WERI-Rb-1 (cell line): ENCODE measurements at regions not wholly inside any gene's neighbourhood (a gene's known extent, or its start where the extent isn't known, plus 50 kb on each side); places are given as distances from the start of the nearest gene placed in this dataset.

Experiments
- DNase-seq: peaks from one replicate; pipeline ENCODE4 v3.0.0-alpha.2; 2020
- H3K27ac ChIP-seq: fragments of 250-450 bp; sonication (Bioruptor Pico); 2 replicates; pipeline ENCODE4 v1.5.1; 2020; ENCODE audit warnings: mild to moderate bottlenecking, moderate library complexity
- H3K27me3 ChIP-seq: fragments of 250-450 bp; sonication (Bioruptor Pico); 2 replicates; pipeline ENCODE4 v1.5.1; 2021; ENCODE audit warnings: mild to moderate bottlenecking, low read depth, moderate library complexity; ENCODE audit not compliant: insufficient read depth, severe bottlenecking
- H3K36me3 ChIP-seq: fragments of 250-450 bp; sonication (Bioruptor Pico); 2 replicates; pipeline ENCODE4 v1.5.1; 2020; ENCODE audit warnings: mild to moderate bottlenecking, moderate library complexity
- H3K4me3 ChIP-seq: 2 replicates; pipeline ENCODE4 v1.5.1; 2011; ENCODE audit warnings: low read depth, mild to moderate bottlenecking, control low read depth, low read length
- H3K9me3 ChIP-seq: fragments of 250-450 bp; sonication (Bioruptor Pico); 2 replicates; pipeline ENCODE4 v1.5.1; 2021; ENCODE audit warnings: mild to moderate bottlenecking, moderate library complexity; ENCODE audit not compliant: severe bottlenecking
- TF ChIP-seq, protein P1 (sequence below): IDR thresholded peaks from 2 replicates; pipeline ENCODE4 v1.5.1; 2011; ENCODE audit warnings: low read depth, mild to moderate bottlenecking, control low read depth, inconsistent platforms, low read length

- Histone ChIP-seq H3K4me3 (no peak overlapping the region), H3K36me3 (no peaks in the 10 kb centered on the region), H3K27ac (no peak overlapping the region), H3K27me3 (no peaks in the 10 kb centered on the region), H3K9me3 (peaks cover 7% of the 10 kb centered on the region)
- no peak for DNase-seq
- TF ChIP-seq, protein P1, sequence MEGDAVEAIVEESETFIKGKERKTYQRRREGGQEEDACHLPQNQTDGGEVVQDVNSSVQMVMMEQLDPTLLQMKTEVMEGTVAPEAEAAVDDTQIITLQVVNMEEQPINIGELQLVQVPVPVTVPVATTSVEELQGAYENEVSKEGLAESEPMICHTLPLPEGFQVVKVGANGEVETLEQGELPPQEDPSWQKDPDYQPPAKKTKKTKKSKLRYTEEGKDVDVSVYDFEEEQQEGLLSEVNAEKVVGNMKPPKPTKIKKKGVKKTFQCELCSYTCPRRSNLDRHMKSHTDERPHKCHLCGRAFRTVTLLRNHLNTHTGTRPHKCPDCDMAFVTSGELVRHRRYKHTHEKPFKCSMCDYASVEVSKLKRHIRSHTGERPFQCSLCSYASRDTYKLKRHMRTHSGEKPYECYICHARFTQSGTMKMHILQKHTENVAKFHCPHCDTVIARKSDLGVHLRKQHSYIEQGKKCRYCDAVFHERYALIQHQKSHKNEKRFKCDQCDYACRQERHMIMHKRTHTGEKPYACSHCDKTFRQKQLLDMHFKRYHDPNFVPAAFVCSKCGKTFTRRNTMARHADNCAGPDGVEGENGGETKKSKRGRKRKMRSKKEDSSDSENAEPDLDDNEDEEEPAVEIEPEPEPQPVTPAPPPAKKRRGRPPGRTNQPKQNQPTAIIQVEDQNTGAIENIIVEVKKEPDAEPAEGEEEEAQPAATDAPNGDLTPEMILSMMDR: no peak
These were observed 166.4 kb upstream of the ZNF618 start for GRCh38 chr9:113709721-113710120.

DNA sequence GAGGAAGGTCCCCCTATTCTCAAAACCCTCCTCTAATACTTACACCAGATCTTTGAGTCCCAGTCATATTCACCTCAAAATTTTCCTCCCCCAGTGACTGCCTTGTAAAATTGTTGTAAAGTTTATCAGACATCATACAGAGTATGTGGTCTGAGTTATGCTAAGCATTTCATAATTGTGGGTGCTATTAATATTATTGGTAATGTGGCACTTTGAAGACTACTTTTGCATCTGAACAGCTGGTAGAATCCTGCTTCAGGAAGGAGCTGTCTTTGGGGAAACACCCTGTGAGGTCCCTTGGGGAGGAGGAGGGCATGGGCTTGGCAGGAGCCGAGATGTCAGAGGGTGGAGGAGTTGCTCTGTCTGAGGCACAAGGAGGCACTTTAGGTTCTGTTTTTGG lies 164.9 kb upstream of the ZNF618 start:
- Histone ChIP-seq H3K4me3 (no peak overlapping the region), H3K36me3 (no peaks in the 10 kb centered on the region), H3K27ac (no peak overlapping the region), H3K9me3 (peaks cover 10% of the 10 kb centered on the region), H3K27me3 (no peaks in the 10 kb centered on the region)
- TF ChIP-seq, protein P1: no peak
- DNase-seq: no peak

- Histone ChIP-seq H3K9me3 (peaks cover 12% of the 10 kb centered on the region), H3K27ac (no peak overlapping the region), H3K27me3 (no peaks in the 10 kb centered on the region), H3K36me3 (no peaks in the 10 kb centered on the region), H3K4me3 (no peak overlapping the region)
- TF ChIP-seq, protein P1: no peak
- DNase-seq: no peak
These were observed 164.1 kb upstream of the ZNF618 start for GRCh38 chr9:113712053-113712452.

GRCh38 chr9:113715086-113715485 lies 161.0 kb upstream of the ZNF618 start:
- no peak for DNase-seq
- Histone ChIP-seq H3K4me3 (no peak overlapping the region), H3K27ac (no peak overlapping the region), H3K27me3 (peaks cover 5% of the 10 kb centered on the region), H3K36me3 (no peaks in the 10 kb centered on the region), H3K9me3 (peaks cover 6% of the 10 kb centered on the region)
- TF ChIP-seq, protein P1: no peak

DNA sequence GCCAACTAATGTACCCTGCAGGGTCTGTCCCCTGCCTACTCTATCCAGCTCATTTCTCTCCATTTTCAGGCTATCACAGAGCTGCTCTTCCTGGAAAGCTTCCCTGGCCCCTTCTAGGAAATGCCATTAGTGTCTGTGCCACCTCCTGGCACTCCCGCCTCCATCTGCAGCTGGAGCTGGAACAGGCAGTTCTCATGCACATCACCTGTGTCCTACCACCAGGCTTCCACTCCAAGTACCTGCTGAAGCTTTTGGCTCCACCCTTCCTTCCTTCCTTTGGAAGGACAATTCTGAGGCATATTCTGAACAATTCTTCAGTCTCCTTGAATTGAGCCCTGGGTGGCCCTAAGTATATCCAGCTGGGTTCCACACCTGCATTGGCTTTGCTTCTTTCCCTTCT lies 156.2 kb upstream of the ZNF618 start:
- H3K4me3 ChIP-seq: no peak overlapping the region
- no peaks in the 10 kb centered on the region for H3K36me3 ChIP-seq
- DNase-seq: no peak
- H3K9me3 ChIP-seq: peaks cover 12% of the 10 kb centered on the region
- H3K27me3 ChIP-seq: peaks cover 5% of the 10 kb centered on the region
- H3K27ac ChIP-seq: no peak overlapping the region
- TF ChIP-seq, protein P1: no peak

DNA sequence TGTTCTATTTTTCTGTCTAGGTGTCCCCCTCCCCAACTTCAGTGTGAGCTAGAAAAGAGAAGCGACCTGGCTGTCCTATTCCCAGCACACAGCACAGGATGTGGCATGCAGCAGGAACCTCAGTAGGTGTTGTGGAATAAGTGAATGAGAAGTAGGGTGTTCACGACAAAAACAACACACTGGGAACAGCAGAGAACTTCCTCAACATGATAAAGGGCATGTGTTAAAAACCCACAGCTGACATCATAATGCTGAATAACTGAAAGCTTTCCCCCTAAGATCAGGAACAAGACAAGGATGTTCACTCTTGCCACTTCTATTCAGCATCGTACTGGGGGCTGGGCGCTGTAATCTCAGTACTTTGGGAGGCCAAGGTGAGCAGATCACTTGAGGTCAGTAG lies 155.6 kb upstream of the ZNF618 start:
- Histone ChIP-seq H3K27ac (no peak overlapping the region), H3K27me3 (peaks cover 5% of the 10 kb centered on the region), H3K9me3 (peaks cover 12% of the 10 kb centered on the region), H3K4me3 (no peak overlapping the region), H3K36me3 (no peaks in the 10 kb centered on the region)
- no peak for DNase-seq
- TF ChIP-seq, protein P1: no peak
